BJ (cell line): ENCODE measurements at regions not wholly inside any gene's neighbourhood (a gene's known extent, or its start where the extent isn't known, plus 50 kb on each side); places are given as distances from the start of the nearest gene placed in this dataset.

Source experiments
- CTCF ChIA-PET: fragments of 350-600 bp; formaldehyde crosslinking; extraction: SDS; loops from one replicate; lab custom pipeline; 2021; ENCODE audit warnings: antibody characterized with exemption, inconsistent platforms; lab: Yijun Ruan, JAX
- POLR2A ChIA-PET: fragments of 300-600 bp; sonication (Branson Sonifier 250); formaldehyde crosslinking; extraction: SDS; loops from one replicate; lab custom pipeline; 2021; ENCODE audit warnings: antibody characterized with exemption; lab: Charles Lee
- DNase-seq: peaks from one replicate; pipeline ENCODE4 v3.0.0-alpha.2; 2011; ENCODE audit warnings: low read depth
- H3K27me3 ChIP-seq: 2 replicates; pipeline ENCODE4 v1.6.0; 2011; ENCODE audit warnings: low read length; ENCODE audit not compliant: control insufficient read depth, insufficient read depth
- H3K36me3 ChIP-seq: 2 replicates; pipeline ENCODE4 v1.5.1; 2011; ENCODE audit warnings: low read length; ENCODE audit not compliant: control insufficient read depth, insufficient read depth
- H3K4me3 ChIP-seq: 2 replicates; pipeline ENCODE4 v1.5.1; 2011; ENCODE audit warnings: low read depth, mild to moderate bottlenecking, control low read depth, low read length
- CTCF ChIP-seq: IDR thresholded peaks from 2 replicates; pipeline ENCODE4 v1.5.1; 2011; ENCODE audit warnings: low read depth, mild to moderate bottlenecking, control low read depth, inconsistent platforms, low read length, moderate library complexity; ENCODE audit not compliant: insufficient read depth

GRCh38 chr3:194251007-194251406 lies 100.1 kb downstream of the CPN2 start:
- ChIA-PET POLR2A (no interaction called here), CTCF (interaction anchor here (1.0 to 1.4 kb wide), 2 partner anchors 18 to 65 kb away, joined by 3 read pairs; no protein-coding TSS in a partner anchor)
- TF ChIP-seq CTCF = no peak
- Histone ChIP-seq H3K27me3 (peaks cover 27% of the 10 kb centered on the region), H3K36me3 (no peaks in the 10 kb centered on the region), H3K4me3 (no peak overlapping the region)
- DNase-seq = no peak

- no peak for TF ChIP-seq CTCF
- CTCF ChIA-PET = no interaction called here
- Histone ChIP-seq H3K36me3 (no peaks in the 10 kb centered on the region), H3K27me3 (peaks cover 27% of the 10 kb centered on the region), H3K4me3 (no peak overlapping the region)
- no peak for DNase-seq
- POLR2A ChIA-PET = no interaction called here
These were observed 99.7 kb downstream of the CPN2 start for GRCh38 chr3:194251461-194251860.

GRCh38 chr3:194251891-194252560 lies 99.1 kb downstream of the CPN2 start:
- CTCF ChIA-PET = no interaction called here
- Histone ChIP-seq H3K36me3 (no peaks in the 10 kb centered on the region), H3K4me3 (no peak overlapping the region), H3K27me3 (peaks cover 29% of the 10 kb centered on the region)
- no peak for TF ChIP-seq CTCF
- DNase-seq = no peak
- POLR2A ChIA-PET = no interaction called here

GRCh38 chr3:194253270-194253669 lies 97.9 kb downstream of the CPN2 start:
- CTCF ChIA-PET = no interaction called here
- POLR2A ChIA-PET = no interaction called here
- TF ChIP-seq CTCF = no peak

GRCh38 chr3:194254040-194254439 lies 97.1 kb downstream of the CPN2 start:
- peaks cover 25% of the 10 kb centered on the region for H3K27me3 ChIP-seq
- H3K4me3 ChIP-seq = no peak overlapping the region
- DNase-seq = no peak
- ChIA-PET CTCF (no interaction called here), POLR2A (no interaction called here)
- no peak for TF ChIP-seq CTCF
- H3K36me3 ChIP-seq = no peaks in the 10 kb centered on the region

More at GRCh38 chr3:194253270-194253669, 97.9 kb downstream of the CPN2 start:
- DNase-seq = no peak
- Histone ChIP-seq H3K36me3 (no peaks in the 10 kb centered on the region), H3K4me3 (no peak overlapping the region), H3K27me3 (peaks cover 25% of the 10 kb centered on the region)
